SU-DHL-6 (cell line): ENCODE measurements at regions not wholly inside any gene's neighbourhood (a gene's known extent, or its start where the extent isn't known, plus 50 kb on each side); places are given as distances from the start of the nearest gene placed in this dataset.

ENCODE experiments used
- H2AFZ ChIP-seq: fragments of 200-600 bp; sonication (generic); 2 replicates; pipeline ENCODE4 v1.6.1; 2014; ENCODE audit warnings: low read depth, mild to moderate bottlenecking, moderate library complexity, mixed read lengths, antibody characterized with exemption, low read length; ENCODE audit not compliant: severe bottlenecking
- H3F3A ChIP-seq: fragments of 200-600 bp; shearing (Covaris generic); 2 replicates; pipeline ENCODE4 v1.6.0; 2016; ENCODE audit warnings: antibody characterized with exemption, mild to moderate bottlenecking; ENCODE audit not compliant: insufficient read depth
- H3K27ac ChIP-seq: fragments of 200-600 bp; sonication (generic); 2 replicates; pipeline ENCODE4 v1.5.1; 2016; ENCODE audit warnings: low read depth, mild to moderate bottlenecking, low read length, moderate library complexity, mixed read lengths
- H3K27me3 ChIP-seq: fragments of 200-600 bp; sonication (generic), shearing (Covaris generic); 2 replicates; pipeline ENCODE4 v1.6.0; 2014; ENCODE audit warnings: mild to moderate bottlenecking, low read length
- H3K36me3 ChIP-seq: fragments of 200-600 bp; sonication (generic); 2 replicates; pipeline ENCODE4 v1.6.1; 2014; ENCODE audit warnings: mild to moderate bottlenecking, low read length, mixed read lengths
- H3K4me2 ChIP-seq: fragments of 300-600, 200-600 bp; shearing (Covaris generic), sonication (generic); 2 replicates; pipeline ENCODE4 v1.6.0; 2014; ENCODE audit warnings: low read length, low read depth, mild to moderate bottlenecking; ENCODE audit not compliant: poor library complexity, severe bottlenecking
- H3K4me3 ChIP-seq: fragments of 200-600 bp; sonication (generic); 2 replicates; pipeline ENCODE4 v1.5.1; 2014; ENCODE audit warnings: antibody characterized with exemption, low read length, mild to moderate bottlenecking, mixed read lengths; ENCODE audit not compliant: insufficient read depth, poor library complexity, severe bottlenecking
- H3K79me2 ChIP-seq: fragments of 200-600 bp; sonication (generic); 2 replicates; pipeline ENCODE4 v1.6.1; 2014; ENCODE audit warnings: mild to moderate bottlenecking, low read length, moderate library complexity; ENCODE audit not compliant: insufficient read depth
- H3K9ac ChIP-seq: fragments of 200-600 bp; sonication (generic); 2 replicates; pipeline ENCODE4 v1.7.0; 2014; ENCODE audit warnings: mild to moderate bottlenecking, low read length
- H3K9me2 ChIP-seq: fragments of 200-600 bp; sonication (generic); replicated peaks from 2 replicates; pipeline ENCODE4 v1.6.1; 2014; ENCODE audit warnings: low read length; ENCODE audit not compliant: insufficient read depth
- H3K9me3 ChIP-seq: fragments of 200-600 bp; sonication (generic); 2 replicates; pipeline ENCODE4 v1.6.1; 2014; ENCODE audit warnings: low read length, mixed read lengths; ENCODE audit not compliant: insufficient read depth
- H4K20me1 ChIP-seq: fragments of 200-600 bp; sonication (generic); 2 replicates; pipeline ENCODE4 v1.6.1; 2014; ENCODE audit warnings: low read depth, mild to moderate bottlenecking, antibody characterized with exemption, low read length, moderate library complexity, mixed read lengths
- EZH2phosphoT487 ChIP-seq: fragments of 200-600 bp; sonication (generic), shearing (Covaris generic); conservative IDR thresholded peaks from 2 replicates; pipeline ENCODE4 v1.6.1; 2018; ENCODE audit warnings: mild to moderate bottlenecking, antibody characterized with exemption, low read length, moderate library complexity, mixed read lengths
- TF ChIP-seq, protein P1 (sequence below): fragments of 200-600 bp; sonication (generic); IDR thresholded peaks from one replicate; pipeline ENCODE4 v1.5.1; 2017; ENCODE audit warnings: antibody characterized with exemption, mild to moderate bottlenecking, low read length, moderate library complexity; ENCODE audit not compliant: insufficient read depth, poor library complexity, severe bottlenecking

DNA sequence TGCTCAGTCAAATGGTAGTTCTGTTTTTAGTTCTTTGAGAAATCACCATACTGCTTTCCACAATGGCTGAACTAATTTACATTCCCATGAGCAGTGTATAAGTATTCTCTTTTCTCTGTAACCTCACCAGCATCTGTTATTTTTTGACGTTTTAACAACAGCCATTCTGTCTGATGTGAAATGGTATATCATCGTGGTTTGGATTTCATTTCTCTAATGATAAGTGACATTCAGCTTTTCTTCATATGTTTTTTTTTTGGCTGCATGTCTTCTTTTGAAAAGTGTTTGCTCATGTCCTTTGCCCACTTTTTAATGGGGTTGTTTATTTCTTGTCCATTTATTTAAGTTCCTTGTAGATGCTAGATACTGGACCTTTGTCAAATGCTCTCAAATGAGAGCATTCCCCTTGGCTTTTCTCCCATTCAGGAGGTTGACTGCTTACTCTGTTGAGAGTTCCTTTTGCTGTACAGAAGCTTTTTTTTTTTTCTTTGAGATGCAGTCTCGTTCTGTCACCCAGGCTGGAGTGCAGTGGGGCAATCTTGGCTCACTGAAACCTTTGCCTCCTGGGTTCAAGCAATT lies 58.7 kb upstream of the RGMB start:
- Histone ChIP-seq H3K4me3 (no peak overlapping the region), H3K27ac (no peak overlapping the region), H4K20me1 (no peaks in the 10 kb centered on the region), H3K9me3 (no peaks in the 10 kb centered on the region), H3K4me2 (no peak overlapping the region), H3K27me3 (no peaks in the 10 kb centered on the region), H3K9ac (no peak overlapping the region), H3K9me2 (no peaks in the 10 kb centered on the region), H2AFZ (no peak overlapping the region), H3K36me3 (no peaks in the 10 kb centered on the region), H3F3A (no peaks in the 10 kb centered on the region), H3K79me2 (no peaks in the 10 kb centered on the region)
- TF ChIP-seq EZH2phosphoT487 = no peak
- TF ChIP-seq, protein P1, sequence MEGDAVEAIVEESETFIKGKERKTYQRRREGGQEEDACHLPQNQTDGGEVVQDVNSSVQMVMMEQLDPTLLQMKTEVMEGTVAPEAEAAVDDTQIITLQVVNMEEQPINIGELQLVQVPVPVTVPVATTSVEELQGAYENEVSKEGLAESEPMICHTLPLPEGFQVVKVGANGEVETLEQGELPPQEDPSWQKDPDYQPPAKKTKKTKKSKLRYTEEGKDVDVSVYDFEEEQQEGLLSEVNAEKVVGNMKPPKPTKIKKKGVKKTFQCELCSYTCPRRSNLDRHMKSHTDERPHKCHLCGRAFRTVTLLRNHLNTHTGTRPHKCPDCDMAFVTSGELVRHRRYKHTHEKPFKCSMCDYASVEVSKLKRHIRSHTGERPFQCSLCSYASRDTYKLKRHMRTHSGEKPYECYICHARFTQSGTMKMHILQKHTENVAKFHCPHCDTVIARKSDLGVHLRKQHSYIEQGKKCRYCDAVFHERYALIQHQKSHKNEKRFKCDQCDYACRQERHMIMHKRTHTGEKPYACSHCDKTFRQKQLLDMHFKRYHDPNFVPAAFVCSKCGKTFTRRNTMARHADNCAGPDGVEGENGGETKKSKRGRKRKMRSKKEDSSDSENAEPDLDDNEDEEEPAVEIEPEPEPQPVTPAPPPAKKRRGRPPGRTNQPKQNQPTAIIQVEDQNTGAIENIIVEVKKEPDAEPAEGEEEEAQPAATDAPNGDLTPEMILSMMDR = no peak

DNA sequence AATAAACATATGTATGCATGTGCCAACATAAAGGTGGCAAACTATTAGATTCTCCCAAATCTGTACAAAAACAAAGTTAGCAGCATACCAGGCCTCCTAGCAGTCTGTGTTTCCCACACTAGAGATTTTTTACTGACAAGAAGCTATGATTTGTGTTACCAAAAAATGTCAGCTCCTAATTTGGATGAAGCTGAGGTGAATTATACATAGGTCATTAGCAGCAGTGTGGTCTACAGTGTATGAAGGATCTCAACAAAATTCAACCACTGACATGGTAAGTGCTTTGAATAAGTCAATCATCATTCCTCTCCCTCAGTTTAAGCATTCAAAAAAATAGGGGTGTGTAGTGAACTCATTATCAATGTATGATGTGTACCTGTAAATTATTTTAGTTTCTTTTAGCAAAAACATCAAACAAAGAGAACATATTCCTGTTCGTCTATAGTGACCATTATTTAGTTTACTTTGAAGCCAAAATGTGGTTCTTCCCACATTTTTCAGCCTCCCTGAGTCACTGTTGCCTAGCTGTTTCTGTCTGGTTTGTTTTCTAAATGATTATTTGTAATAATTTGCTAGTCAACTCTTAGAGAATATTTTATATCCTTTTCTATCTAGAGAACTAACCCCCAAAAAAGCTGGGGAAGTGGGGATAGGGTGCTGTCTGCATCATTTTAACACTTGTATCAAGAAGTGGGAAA lies 52.1 kb upstream of the RGMB start:
- H2AFZ ChIP-seq = no peak overlapping the region
- H3K9me2 ChIP-seq = no peaks in the 10 kb centered on the region
- no peaks in the 10 kb centered on the region for H3K79me2 ChIP-seq
- no peaks in the 10 kb centered on the region for H3K9me3 ChIP-seq
- no peaks in the 10 kb centered on the region for H3F3A ChIP-seq
- no peaks in the 10 kb centered on the region for H4K20me1 ChIP-seq
- TF ChIP-seq EZH2phosphoT487 = no peak
- TF ChIP-seq, protein P1 = no peak
- H3K36me3 ChIP-seq = no peaks in the 10 kb centered on the region
- no peak overlapping the region for H3K9ac ChIP-seq
- no peak overlapping the region for H3K4me3 ChIP-seq
- H3K27ac ChIP-seq = no peak overlapping the region
- H3K4me2 ChIP-seq = no peak overlapping the region
- H3K27me3 ChIP-seq = no peaks in the 10 kb centered on the region

DNA sequence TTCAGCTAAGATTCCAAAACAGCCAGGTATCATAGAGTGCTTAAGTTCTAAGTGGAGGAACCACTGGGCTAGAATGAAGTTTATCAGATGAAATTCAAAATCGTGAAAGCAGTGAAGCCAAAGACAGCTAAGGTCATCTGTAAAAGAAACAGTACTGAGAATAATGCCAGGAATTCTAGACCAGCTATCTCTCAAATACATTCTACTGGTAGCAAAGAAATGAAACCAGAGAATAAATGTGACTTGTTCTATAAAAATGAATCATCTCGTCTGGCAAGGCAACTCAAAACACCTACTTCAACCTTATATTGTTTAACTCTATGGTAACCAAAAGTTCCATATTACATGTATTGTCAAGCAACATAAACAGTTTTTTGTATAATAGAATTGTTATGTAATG lies 51.3 kb upstream of the RGMB start:
- no peaks in the 10 kb centered on the region for H3K9me3 ChIP-seq
- H4K20me1 ChIP-seq = no peaks in the 10 kb centered on the region
- H3K4me3 ChIP-seq = no peak overlapping the region
- no peak overlapping the region for H3K27ac ChIP-seq
- H3K4me2 ChIP-seq = no peak overlapping the region
- no peaks in the 10 kb centered on the region for H3K27me3 ChIP-seq
- no peaks in the 10 kb centered on the region for H3K79me2 ChIP-seq
- TF ChIP-seq EZH2phosphoT487 = no peak
- TF ChIP-seq, protein P1 = no peak
- no peaks in the 10 kb centered on the region for H3K36me3 ChIP-seq
- H3K9me2 ChIP-seq = no peaks in the 10 kb centered on the region
- no peak overlapping the region for H2AFZ ChIP-seq
- H3K9ac ChIP-seq = no peak overlapping the region
- no peaks in the 10 kb centered on the region for H3F3A ChIP-seq
